Activated T-cell treated with anti-CD3 and anti-CD28 coated beads for 1 hour (primary cell): ENCODE measurements at regions not wholly inside any gene's neighbourhood (a gene's known extent, or its start where the extent isn't known, plus 50 kb on each side); places are given as distances from the start of the nearest gene placed in this dataset.

Experiments used
- DNase-seq: peaks from one replicate; pipeline ENCODE4 v3.0.0-alpha.2; 2020; ENCODE audit warnings: low read depth

- no peak for DNase-seq
Observed at GRCh38 chr7:17689361-17689902, 250.9 kb downstream of the SNX13 start.

DNA sequence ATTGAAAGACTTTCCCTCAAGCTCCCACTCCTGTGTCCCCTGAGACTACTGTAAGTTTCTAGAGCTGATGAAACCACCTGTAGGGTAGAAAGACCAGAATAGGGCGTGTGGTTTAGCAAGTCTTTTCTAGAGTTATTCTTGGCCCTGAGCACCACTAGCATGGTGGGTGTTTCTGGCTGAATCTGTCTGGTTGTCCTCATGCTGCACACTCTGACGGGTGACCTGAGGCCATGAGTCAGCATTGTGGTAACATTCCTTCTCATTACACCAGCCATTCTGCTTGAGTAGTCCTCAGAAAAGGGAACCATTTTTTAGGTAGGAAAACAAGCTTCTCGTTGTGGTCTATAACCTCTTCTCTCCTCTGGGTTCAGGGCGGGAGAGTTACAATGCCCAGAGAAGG lies 250.3 kb downstream of the SNX13 start:
- no peak for DNase-seq

GRCh38 chr7:17696422-17696821 lies 243.9 kb downstream of the SNX13 start:
- no peak for DNase-seq

- no peak for DNase-seq
Observed at GRCh38 chr7:17697128-17697881, 243.0 kb downstream of the SNX13 start.

GRCh38 chr7:17699696-17700095 lies 240.6 kb downstream of the SNX13 start:
- DNase-seq: no peak

DNA sequence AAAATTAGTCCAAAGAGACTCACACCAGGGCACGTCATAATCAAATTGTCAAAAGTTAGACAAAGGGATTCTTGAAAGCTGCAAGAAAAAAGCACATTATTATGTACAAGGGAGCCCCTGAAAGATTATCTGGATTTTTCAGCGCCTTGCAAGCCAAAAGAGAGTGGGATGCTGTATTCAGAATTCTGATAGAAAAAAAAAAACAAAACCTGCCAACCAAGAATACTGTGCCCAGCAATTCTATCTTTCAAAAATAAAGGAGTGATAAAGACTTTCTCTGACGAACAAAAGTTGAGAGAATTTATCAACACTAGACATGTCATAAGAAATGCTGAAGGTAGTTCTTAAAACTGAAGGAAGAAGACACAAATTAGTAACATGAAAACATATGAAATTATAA lies 240.2 kb downstream of the SNX13 start:
- no peak for DNase-seq

DNA sequence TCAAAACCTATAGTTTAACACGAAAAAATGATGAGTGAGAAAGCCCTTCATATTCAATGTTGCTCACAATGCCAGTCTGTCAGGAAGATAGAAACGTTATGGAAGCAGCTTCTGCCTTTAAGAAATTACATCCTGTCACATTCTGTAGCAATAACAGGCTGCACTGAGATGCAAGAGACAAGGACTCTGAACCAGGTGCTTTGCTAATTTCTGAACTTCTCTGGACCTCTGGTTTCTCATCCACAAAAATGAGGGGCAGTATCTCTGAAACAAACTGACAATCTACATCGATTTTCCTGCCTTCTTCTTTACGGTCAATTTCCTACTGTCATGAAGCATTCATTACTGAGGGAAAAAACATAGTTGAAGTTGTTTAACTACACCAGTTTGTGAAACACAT lies 234.0 kb downstream of the SNX13 start:
- DNase-seq: no peak

DNA sequence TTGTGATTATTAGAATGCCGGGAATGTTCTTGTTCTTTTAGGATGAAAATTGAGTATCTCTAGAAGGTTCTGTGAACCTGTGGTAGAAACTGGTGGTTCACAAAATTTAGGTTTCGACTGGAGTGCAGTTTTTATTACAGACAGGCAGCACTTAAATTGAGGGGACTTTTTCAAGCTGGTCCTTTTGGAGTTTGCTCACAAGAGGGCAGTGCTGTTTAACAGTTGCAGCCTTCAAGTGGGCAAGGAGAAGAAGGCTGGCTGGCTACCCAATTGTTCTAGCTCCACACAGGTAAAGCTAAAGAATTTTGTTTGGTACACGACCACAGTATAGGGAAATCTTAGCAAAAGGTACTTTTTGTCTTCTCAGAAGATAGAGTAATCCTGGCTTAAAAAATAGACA lies 233.6 kb downstream of the SNX13 start:
- DNase-seq: no peak

- DNase-seq: no peak
Observed at GRCh38 chr7:17709127-17709526, 231.2 kb downstream of the SNX13 start.

- no peak for DNase-seq
Observed at GRCh38 chr7:17709599-17709998, 230.7 kb downstream of the SNX13 start.

- DNase-seq: no peak
Observed at GRCh38 chr7:17710312-17710711, 230.0 kb downstream of the SNX13 start.

DNA sequence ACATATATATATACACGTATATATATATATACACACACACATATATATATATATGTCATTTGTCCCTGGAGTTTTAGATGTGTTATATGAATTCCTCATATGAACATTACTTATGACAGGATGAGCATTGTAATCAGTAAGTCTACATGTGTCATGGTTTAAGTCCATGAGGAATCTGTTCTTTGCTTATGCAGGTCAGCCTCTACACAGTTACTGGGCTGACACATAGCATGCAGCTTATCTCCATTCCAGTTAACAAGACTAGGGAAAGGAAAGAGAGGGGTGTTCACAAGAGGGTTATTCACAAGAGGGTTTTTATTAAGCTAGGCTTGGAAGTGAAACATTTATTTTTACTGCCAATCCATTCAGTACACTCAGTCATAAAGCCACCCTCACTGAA lies 226.7 kb downstream of the SNX13 start:
- no peak for DNase-seq

- no peak for DNase-seq
Observed at GRCh38 chr7:17716816-17717215, 223.5 kb downstream of the SNX13 start.

GRCh38 chr7:17719998-17720397 lies 220.3 kb downstream of the SNX13 start:
- no peak for DNase-seq

DNA sequence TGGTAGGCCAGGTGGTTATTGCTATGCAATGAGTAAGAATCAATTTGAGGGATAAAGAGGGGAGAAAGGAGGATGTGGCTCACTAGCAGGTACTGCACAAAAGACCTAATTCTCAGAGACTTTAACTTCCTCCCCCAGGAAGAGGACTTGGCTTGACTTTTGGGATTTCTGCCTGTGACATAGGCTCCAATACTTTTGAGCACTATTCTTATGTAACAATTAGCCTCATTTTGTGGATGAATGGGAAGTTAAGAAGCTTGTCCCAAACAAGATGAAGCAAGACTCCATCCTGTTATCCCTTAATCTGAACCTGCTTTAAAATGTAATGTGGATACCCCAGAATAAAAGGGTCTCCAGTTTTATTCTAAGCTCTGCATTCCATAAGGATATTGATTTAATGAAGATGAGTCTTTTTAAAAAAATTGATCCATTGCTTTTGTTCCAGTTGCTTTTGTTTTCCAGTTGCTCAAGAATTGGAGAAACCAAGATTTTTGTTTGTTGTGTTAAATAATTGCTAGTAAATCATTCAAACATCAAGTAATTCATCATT lies 218.5 kb downstream of the SNX13 start:
- DNase-seq: no peak

- no peak for DNase-seq
Observed at GRCh38 chr7:17722798-17723197, 217.5 kb downstream of the SNX13 start.

DNA sequence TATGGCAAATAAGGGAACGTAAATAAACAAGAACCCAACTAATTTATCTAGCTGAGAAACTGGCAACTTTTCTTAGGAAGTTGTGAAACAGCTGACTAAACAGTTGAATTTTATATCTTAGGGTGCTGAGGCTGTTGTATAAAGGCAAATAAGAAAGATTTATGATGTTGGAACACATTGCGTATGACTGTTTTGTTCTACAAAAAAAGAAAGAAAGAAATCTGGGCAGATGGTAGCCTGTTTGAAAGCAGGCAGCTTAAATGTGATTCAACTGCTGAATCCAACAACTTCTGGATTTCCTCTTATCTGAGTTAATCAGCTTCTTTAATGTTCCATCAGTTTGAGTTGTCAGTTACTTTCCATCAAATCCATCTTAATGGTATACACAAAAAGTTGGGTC lies 214.5 kb downstream of the SNX13 start:
- no peak for DNase-seq

- no peak for DNase-seq
Observed at GRCh38 chr7:17732083-17732482, 208.2 kb downstream of the SNX13 start.
